Fibroblast of mammary gland (primary cell): ENCODE measurements at regions not wholly inside any gene's neighbourhood (a gene's known extent, or its start where the extent isn't known, plus 50 kb on each side); places are given as distances from the start of the nearest gene placed in this dataset.
A peak's percentile ranks its signal among the peaks of the same experiment; 100 is the strongest.

Experiments used
- DNase-seq: peaks from one replicate; pipeline ENCODE4 v3.0.0-alpha.2; 2010; ENCODE audit warnings: low read depth
- H3K4me3 ChIP-seq: 2 replicates; pipeline ENCODE4 v1.5.1; 2011; ENCODE audit warnings: low read depth, mild to moderate bottlenecking, low read length, moderate library complexity; ENCODE audit not compliant: control insufficient read depth
- TF ChIP-seq, protein P1 (sequence below): conservative IDR thresholded peaks from 2 replicates; pipeline ENCODE4 v1.5.1; 2011; ENCODE audit warnings: low read depth, low read length, inconsistent platforms; ENCODE audit not compliant: control insufficient read depth, insufficient read depth

DNA sequence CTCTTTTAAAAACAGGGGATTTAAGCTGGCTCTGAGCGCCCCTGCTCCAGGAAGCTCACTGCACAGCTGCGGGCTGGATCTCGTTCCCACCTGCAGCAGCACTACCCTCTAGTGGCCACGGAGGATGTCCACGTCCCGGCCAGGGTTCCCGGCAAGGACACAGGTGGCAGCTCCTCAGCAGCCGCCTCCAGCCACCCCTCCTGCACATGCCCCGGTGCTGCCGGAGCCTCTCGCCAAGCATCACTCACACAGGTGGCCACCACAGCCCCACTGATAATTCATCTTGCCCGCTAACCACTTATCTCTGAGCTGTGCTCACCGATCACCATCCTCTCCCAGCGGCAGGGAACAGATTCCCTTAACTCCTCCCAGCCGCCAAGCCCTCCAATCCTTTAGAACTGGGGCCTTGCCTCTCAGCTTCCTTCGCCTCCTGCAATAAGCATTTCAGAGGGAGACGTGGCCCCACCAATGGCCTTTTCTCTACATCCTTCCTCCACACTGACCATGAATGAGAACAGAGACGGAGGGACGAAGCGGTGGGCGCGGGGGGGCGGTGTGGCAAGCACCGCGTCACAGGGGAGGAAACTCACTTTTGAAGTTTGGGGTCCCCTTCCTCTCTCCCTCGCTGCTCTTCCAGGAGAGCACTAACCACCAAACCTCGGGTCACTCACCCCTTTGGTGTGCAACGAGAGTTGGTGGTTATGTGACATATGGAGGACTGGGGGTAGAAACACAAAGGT lies 222.1 kb downstream of the RBFOX3 start:
- DNase-seq, result peak; percentile 27
- no peak overlapping the region for H3K4me3 ChIP-seq
- TF ChIP-seq, protein P1, sequence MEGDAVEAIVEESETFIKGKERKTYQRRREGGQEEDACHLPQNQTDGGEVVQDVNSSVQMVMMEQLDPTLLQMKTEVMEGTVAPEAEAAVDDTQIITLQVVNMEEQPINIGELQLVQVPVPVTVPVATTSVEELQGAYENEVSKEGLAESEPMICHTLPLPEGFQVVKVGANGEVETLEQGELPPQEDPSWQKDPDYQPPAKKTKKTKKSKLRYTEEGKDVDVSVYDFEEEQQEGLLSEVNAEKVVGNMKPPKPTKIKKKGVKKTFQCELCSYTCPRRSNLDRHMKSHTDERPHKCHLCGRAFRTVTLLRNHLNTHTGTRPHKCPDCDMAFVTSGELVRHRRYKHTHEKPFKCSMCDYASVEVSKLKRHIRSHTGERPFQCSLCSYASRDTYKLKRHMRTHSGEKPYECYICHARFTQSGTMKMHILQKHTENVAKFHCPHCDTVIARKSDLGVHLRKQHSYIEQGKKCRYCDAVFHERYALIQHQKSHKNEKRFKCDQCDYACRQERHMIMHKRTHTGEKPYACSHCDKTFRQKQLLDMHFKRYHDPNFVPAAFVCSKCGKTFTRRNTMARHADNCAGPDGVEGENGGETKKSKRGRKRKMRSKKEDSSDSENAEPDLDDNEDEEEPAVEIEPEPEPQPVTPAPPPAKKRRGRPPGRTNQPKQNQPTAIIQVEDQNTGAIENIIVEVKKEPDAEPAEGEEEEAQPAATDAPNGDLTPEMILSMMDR, result peak; percentile 53

DNA sequence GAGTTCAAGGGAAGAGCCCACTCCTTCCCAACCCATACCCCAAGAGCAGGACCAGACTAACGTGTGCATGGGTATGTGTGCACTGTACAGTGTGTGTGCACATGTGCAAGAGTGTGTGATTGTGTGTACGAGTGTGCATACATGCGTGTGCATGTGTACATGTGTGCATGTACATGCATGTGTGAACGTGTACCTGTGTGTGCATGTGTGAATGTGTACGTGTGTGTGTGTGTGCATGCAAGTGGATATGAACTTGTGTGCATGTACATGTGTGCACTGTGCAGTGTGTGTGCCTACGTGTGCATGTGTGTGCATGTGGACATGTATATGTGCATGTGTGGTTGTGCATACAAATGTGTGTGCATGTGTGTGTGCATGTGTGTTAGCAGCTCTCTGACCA lies 223.1 kb downstream of the RBFOX3 start:
- no peak overlapping the region for H3K4me3 ChIP-seq
- TF ChIP-seq, protein P1, result no peak
- no peak for DNase-seq

DNA sequence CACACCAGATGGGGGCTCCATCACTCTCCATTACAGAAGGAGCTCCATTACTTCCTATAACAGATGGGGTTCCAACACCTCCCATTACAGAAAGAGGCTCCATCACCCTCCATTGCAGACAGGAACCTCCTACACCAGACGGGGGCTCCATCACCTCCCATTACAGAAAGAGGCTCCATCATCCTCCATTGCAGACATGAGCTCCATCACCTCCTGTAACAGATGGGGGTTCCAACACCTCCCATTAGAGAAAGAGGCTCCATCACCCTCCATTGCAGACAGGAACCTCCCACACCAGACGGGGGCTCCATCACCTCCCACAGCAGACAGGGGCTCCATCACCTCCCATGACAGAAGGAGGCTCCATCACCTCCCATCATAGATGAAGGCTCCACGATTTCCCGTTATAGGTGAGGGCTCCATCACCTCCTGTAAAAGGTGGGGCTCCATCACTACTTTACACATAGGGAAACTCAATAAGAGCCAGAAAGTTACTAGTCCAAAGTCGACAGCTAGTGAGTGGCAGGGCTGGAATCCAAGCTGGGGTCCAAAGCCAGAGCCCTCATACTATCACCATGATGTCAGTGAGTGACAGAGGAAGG lies 224.8 kb downstream of the RBFOX3 start:
- no peak for DNase-seq
- H3K4me3 ChIP-seq, result no peak overlapping the region
- TF ChIP-seq, protein P1, result no peak

DNA sequence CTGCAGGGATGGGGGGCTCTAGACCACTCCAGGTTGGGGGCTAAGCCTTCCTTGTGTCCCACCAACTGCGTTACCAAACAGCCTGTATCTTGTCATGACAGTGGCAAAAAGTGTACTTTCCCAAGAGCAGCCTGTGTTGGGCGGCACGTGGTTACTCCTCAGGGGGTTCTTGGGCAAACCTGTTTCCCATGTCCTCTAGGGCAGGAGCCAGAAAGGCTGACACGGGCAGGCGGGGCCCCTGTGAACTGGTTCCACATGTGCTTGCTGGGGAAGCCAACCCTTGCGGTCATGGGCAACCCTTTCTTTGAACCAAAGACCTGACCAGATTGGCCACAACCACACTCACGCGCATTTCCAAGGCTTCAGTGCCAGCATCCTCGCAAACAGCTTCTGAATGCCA lies 228.5 kb downstream of the RBFOX3 start:
- TF ChIP-seq, protein P1, result no peak
- no peak for DNase-seq
- no peak overlapping the region for H3K4me3 ChIP-seq

DNA sequence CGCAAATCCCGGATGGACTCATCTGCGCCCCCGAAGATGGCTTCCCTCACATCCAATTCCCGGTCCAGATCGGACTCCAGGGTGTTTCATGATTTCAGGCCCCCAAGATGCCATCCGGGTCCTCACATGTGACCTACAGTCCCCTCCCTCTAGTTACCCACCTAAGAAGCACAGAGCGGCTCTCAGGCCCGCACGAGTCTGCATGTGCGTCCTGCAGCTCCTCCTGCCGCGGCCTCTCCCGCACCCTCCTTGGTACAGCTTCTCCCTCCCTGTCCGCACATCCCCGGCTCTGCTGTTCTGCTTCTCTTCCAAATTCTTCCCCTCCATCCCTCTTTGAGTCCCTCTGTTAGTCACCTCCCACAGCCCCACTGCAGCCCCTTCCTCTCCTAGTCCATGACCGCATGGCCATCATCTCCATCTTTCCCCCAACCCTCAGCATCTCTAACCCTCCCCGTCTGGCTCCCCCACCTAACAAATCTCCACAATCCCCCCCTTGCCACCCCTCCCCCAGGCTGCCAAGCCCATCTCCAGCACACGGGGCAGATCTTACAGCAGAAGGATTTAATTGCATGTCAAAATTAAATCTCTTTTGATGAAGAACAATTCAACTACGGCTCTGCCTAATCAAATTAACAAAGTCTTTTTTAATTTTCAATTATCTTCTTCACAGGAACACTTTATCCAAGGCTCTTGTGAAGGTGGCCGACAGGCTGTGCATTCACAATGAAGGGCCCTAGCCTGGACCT lies 231.0 kb downstream of the RBFOX3 start:
- H3K4me3 ChIP-seq, result no peak overlapping the region
- DNase-seq, result no peak
- TF ChIP-seq, protein P1, result no peak

DNA sequence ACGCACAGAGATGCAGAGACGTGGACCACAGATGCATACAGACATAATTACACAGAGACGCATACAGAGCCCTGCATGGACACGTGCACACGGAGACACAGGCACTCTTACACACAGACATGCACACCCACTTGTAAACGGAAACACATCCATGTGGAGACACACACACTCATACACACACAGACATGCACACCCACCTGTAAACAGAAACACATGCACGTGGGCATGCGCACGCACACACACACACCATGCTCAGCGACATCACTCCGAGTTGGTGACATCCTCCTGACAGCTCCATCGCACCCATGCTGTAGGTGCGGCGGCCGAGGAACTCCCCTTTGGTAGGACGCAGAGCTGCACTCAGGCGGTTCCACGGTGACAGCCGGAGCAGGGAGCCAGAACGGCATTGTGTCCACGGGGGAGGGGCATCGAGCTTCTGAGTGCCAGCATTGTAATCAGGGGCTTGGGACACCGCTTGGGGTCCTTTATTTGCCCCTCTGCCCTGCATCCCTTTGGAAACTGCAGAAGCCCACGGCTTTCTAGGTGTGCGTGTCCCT lies 233.5 kb downstream of the RBFOX3 start:
- TF ChIP-seq, protein P1, result no peak
- no peak overlapping the region for H3K4me3 ChIP-seq
- DNase-seq, result no peak
